SH-SY5Y (cell line): ENCODE measurements at regions not wholly inside any gene's neighbourhood (a gene's known extent, or its start where the extent isn't known, plus 50 kb on each side); places are given as distances from the start of the nearest gene placed in this dataset.

Experiments used
- GATA2 ChIP-seq: IDR thresholded peaks from 2 replicates; pipeline ENCODE4 v1.6.1; 2011; ENCODE audit warnings: mild to moderate bottlenecking, low read depth, low read length
- GATA3 ChIP-seq: IDR thresholded peaks from 2 replicates; pipeline ENCODE4 v1.6.1; 2011; ENCODE audit warnings: low read depth, mild to moderate bottlenecking, low read length, moderate library complexity

DNA sequence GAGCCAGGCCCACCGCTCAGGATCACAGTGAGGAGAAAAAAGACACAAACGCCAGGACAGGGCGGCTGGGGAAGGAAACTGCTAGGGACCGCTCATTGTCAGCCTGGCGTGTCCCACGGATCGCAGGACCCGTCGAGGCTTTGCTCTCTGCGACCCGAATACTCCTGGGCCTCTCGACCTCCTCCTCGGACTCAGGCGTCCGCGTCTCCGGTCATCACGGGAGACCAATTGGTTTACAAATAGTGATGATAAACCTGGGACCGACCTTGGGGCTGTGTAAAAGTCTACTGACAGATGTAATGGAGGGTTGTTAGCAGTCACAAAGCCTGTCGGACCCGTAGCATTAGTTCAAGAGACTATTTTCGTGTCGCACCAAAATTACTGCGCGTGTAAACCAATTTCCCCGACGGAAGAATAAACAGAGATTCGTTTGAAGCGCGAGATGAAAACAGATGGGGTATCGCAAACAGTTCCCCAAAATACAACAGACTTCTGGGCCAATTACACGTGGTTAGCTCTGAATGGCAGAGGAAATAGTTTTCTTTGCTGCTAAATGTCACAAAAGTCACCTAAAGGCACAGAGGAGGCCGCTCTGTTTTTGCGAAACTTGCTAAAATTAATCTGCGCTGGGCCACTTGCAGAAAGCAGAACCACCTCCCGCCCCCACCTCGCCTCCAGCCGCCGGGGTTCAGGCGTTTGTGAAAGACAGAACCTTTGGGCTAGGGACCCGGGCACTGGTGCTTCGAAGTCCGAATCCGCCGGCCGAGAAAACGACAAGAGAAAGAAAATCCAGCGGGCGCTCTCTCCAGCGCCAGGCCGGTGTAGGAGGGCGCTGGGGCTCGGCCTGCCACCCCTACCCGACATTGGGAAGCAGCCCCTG, 67.6 kb downstream of the FOXD1 start:
- TF ChIP-seq GATA2: no peak
- no peak for TF ChIP-seq GATA3

DNA sequence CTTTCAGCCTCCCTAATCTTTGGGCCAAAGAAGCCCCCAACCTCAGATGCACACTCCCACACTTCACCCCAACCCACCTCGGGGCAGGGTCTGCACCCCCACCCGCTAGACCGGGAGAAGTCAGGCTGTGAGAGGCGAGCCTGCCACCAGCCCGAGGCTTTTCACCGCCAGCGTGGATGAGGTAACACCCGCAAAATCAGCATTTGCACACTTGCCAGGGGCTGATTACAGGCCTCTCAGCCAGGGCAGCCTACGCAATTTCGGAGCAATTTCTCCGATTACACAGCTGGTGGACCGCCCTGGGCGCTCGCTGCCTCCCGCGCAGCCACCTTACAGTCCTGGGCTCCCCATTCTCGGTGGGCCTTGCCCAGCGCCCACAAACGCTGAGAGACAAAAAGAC, 68.5 kb downstream of the FOXD1 start:
- TF ChIP-seq GATA3 (no peak), GATA2 (no peak)

DNA sequence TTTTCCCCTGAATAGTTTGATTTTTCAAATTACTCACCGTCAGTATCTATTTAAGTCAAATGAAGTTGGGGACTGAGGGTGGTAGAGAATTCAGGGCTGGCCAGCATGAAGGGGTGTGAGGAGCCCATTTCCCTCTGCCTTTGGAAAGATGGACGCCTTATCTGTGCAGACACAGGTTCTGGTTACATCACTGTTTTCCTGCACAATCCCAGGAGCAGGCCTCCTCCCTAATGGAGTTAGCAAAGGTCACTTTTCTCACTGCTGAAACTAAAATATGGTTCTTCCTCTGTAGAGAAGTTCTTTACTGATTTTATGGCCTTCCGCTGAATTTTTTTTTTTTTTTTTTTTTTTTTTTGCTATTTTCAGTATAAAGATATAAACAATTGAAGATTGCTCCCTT, 69.1 kb downstream of the FOXD1 start:
- TF ChIP-seq GATA3: no peak
- TF ChIP-seq GATA2: no peak

DNA sequence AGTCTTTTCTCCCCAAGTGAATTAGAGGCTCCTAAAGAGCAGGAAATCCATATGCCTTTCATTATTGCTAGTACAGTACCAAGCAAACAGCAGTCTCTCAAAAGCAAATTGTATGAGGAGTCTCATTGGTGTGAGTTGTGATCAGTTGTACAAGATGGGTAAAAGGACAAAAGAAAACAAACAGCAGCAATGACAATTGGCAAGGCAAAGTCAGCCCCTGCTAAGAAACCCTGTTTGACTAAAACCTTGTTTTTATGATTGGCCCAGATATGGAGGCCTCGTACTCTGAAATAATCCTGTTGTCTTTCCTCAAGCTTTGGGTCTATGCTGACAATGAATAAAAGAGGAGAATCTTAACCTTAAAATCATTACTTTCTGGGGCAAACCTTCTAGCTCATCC, 69.8 kb downstream of the FOXD1 start:
- TF ChIP-seq GATA2 (no peak), GATA3 (no peak)

DNA sequence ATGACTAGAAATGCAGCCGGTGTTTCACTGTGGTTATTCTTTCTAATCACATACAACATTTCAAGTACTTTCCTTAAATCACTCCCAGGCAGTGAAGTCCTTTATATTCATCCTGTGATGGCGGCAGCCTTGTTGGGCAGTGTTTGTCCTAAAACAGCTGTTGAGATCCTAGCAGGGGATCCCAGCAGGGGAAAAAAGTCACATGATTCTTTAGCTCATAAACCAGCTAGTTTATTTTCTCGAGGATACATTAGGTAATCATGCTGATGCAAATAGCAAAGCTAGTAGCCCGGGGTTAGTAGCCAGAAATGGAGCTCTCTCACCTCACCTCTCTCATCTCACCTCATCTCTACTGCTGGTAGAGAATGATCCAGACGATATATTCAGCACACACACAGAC, 70.5 kb downstream of the FOXD1 start:
- TF ChIP-seq GATA3: no peak

DNA sequence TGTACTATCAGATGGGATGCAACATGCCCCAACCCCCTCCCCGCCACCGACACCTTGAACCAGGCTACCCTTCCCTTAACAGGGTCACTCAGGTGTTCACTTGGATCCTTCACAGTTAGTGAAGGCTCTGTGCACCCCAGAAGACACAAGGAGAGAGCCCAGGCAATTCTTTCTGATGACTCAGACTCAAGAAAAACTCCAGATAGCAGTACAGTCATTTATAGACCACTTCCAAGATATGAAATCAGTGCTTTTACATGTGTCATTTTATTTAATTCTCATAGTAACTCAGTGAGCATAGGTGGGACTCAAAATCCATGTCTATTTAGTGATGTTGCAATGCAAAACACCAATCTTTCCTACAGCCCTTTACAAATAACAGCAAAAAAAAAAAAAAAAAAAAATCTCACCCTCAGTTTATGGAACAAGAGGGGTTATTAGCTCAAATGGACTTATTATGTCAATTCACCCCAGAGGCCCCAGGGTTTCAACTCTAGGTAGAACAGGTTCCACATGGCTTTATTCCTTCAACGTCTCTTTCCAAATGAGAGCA, 71.9 kb downstream of the FOXD1 start:
- no peak for TF ChIP-seq GATA2
- TF ChIP-seq GATA3: no peak

DNA sequence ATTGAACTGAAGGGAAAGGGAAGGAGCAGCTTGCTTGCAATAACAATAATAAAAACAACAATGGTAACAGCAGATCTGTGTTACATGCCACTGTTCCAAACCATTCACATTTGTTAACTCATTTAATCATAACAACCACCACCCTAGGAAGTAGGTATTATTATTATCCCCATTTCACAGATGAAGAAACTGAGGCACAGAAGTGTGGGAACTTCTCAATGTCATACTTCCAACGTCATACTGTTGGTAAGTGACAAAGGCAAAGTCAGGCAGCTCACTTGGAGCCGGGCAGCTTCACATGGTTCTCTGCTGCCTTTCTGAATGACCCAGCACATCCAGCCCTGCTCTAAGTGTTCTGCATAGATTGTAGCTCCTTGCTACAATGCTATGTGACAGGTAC, 72.6 kb downstream of the FOXD1 start:
- TF ChIP-seq GATA3: no peak
- TF ChIP-seq GATA2: no peak

DNA sequence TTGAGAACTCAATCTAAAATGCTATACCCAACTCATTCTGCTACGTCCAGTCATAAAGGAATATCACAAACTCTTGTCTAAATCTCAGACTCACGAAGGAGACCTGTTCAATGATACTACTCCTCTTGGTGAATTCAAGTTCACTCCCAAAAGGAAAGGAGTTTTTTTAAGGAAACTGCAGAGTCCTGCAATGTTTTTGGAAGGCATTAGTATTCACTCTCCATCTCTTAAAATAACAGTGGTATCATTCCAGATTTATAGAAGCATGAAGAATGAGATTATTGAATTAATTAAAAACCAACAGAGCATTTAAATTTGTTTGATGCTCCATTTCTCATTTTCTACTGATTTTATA, 73.4 kb downstream of the FOXD1 start:
- TF ChIP-seq GATA3 (no peak), GATA2 (no peak)

DNA sequence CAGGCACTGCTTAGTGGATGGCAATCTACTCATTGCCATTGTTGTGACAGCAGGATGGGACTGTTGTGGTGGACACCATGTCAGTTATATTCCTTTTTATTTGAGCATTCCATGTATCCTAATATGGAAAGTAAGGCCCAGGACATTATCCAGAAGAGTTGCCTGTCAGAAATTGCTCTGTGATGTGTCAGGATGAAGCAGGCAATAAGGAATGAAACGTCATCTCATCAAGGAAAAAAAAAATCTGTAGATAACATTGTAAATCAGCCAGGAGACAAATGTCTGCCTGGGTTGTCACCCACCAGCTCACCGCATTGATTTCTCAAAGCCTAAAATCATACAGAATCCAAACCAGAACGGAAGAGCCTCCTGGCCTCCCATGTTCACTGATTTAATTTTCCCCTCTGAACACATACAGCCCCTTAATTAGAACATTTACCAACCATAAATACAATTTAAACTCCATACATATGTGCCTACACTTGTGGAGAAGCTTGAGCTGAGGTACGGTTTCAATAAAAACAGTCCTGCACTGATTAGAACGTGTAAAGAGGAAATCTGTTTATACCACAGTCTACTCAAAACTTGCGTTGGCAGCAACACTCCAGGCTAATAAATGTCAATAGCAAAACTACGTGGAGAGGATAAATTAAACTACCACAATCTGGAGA, 73.9 kb downstream of the FOXD1 start:
- no peak for TF ChIP-seq GATA2
- TF ChIP-seq GATA3: no peak

DNA sequence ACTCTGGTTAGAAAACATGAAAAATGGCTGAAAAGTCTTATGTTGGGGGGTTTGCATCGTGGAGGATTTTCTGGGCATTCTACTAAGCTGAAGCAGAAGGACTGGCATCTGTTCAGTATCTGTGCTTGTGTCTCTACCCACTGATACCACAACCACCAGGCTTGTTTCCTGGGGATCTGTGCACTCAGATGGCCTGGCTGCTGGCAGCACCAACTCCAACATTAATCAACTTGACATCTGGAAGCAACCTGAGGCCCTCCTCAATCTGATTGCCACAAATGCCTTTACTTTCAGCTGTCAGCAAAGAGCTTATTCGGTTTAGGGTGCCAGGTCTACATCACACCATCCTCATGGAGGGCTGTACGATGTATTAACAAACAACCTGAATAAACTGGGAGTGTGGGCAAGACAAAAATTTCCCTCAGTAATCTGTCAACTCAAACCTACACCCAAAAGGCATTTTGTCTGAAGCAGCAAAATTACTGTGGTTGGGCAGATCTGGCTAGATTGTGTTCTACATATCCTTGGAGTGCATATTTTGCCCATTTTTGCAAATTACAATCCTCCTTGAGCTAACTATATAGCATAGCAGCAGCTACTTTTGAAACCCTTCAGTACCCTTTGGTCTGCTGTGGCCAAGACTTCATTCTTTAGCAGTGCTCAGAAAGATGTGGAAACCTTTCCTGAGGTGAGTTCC, 74.6 kb downstream of the FOXD1 start:
- TF ChIP-seq GATA2: no peak
- no peak for TF ChIP-seq GATA3

DNA sequence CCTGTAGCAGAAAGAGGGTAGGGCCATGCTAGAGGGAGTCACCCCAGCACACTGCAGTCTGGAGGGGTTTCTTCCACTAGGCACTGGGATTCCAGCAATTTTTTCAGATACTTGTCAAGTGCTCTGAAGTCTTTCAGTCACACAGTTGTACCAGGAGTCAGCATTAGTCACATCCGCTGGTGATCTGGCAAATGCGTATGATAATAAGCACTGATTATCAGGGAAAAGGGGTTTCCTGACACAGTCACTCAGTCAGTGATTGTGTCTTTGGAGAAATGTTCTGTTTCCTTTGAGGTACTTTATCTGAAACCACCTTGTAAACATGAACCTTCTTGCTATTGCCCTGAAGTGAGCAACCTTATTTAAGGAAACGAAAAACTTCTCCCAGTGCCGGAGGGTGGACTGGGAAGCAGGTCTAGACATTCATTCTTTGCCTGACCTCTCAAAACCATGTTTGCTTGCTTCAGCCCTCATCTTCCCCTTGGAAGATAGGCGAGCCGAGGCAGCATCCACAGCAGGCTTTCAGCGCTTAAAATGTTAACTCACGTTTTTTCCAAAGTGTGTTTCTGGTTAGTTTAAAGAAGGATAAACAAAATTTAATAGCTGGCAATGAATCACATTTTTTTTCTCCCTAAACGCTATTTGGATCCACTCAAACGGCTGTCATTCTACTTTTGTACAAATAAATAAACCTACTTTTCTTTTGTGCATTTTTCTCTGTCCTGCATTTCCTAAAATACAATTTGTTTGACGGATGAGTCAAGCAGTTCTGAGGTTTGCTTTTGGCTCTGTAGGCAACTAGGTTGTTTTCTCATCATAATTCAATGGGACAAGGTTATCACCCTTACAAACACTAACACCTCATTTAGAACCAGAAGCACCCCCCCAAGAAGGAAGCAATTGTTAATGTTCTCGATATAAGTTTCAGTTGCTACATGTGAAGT, 77.7 kb downstream of the FOXD1 start:
- TF ChIP-seq GATA2 (no peak), GATA3 (no peak)

DNA sequence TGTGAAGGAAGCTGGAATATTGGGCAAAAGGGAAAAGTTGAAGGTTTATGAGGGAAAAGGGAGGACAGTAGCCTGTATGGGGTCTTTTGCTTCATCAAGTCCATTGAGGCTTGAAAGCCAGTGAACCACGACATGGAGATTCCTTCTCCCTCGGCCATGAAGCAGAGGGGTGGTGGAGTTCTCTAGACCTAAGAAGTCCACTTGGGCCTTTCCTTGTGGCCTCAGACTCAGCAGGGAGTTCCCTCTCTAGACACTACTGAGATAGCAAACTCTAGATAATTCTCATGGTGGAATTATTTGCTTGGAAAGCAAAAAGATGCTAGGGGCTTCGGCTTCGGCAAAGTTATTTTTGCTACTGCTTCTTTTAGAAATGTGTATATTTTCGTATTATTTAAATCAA, 78.5 kb downstream of the FOXD1 start:
- TF ChIP-seq GATA3 (no peak), GATA2 (no peak)

DNA sequence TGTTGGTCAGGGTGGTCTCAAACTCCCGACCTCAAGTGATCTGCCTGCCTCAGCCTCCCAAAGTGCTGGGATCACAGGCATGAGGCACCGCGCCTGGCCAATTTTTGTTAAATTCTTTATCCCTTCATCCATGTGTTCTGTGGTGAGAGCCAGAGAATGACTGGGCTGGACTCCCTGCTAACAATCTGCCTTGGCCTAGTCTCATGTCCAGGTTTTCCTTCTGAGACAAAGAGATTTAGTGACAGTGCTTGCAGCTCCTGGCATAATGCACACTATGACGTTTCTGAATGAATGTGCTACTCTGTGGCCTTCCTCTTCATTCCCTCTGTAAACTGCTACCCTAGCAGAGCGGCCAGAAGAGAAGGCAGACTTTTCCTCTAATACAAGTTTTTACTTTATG, 79.3 kb downstream of the FOXD1 start:
- no peak for TF ChIP-seq GATA3
- no peak for TF ChIP-seq GATA2

DNA sequence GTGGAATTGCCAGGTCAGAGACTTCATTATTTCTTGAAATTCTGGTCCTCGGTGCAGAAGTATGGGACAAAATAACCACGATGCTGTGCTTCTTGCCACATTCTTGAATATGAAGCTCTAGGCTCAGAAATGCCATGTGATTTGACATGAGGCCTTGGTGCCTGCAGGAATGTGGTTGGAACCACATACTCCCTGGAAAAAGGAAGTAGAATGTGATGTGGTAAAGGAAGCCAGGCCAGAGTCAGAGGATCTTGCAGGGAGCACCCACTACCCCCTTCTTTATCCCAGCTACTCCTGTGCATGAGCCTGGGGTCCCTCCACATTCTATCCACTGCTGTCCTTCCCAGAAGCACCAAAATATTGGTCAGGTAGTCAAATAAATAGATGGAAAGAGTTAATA, 80.9 kb downstream of the FOXD1 start:
- TF ChIP-seq GATA3 (no peak), GATA2 (no peak)
